Activated CD4-positive, alpha-beta T cell treated with anti-CD3 and anti-CD28 coated beads, Interleukin-2, amount 50 U/mL, for 4 hours (primary cell): ENCODE measurements at regions not wholly inside any gene's neighbourhood (a gene's known extent, or its start where the extent isn't known, plus 50 kb on each side); places are given as distances from the start of the nearest gene placed in this dataset.

Experiments
- DNase-seq, 2 experiments: peaks; one replicate each; pipeline ENCODE4 v3.0.0-alpha.2; 2020

GRCh38 chr9:28774433-28775235 lies 1201.4 kb upstream of the C9orf72 start:
- DNase-seq = no peak

GRCh38 chr9:28779243-28779642 lies 1206.0 kb upstream of the C9orf72 start:
- DNase-seq = no peak

GRCh38 chr9:28781481-28781880 lies 1208.2 kb upstream of the C9orf72 start:
- no peak for DNase-seq

- no peak for DNase-seq
These were observed 1209.3 kb upstream of the C9orf72 start for GRCh38 chr9:28782630-28783029.

- DNase-seq = no peak
These were observed 1219.4 kb upstream of the C9orf72 start for GRCh38 chr9:28792716-28793115.

GRCh38 chr9:28799876-28800275 lies 1226.6 kb upstream of the C9orf72 start:
- DNase-seq = no peak

GRCh38 chr9:28801144-28801799 lies 1228.0 kb upstream of the C9orf72 start:
- no peak for DNase-seq

GRCh38 chr9:28805197-28805596 lies 1231.9 kb upstream of the C9orf72 start:
- DNase-seq = no peak

- DNase-seq = no peak
These were observed 1234.8 kb upstream of the C9orf72 start for GRCh38 chr9:28808042-28808441.

GRCh38 chr9:28810388-28811075 lies 1237.3 kb upstream of the C9orf72 start:
- DNase-seq = no peak

GRCh38 chr9:28820741-28821140 lies 1247.5 kb upstream of the C9orf72 start:
- DNase-seq = no peak

- no peak for DNase-seq
These were observed 1248.0 kb upstream of the C9orf72 start for GRCh38 chr9:28821240-28821639.

- no peak for DNase-seq
These were observed 1251.2 kb upstream of the C9orf72 start for GRCh38 chr9:28824432-28824963.

- DNase-seq = no peak
These were observed 1259.0 kb upstream of the C9orf72 start for GRCh38 chr9:28832168-28832770.

- DNase-seq = no peak
These were observed 1260.9 kb upstream of the C9orf72 start for GRCh38 chr9:28834156-28834555.

GRCh38 chr9:28839778-28840430 lies 1266.6 kb upstream of the C9orf72 start:
- no peak for DNase-seq

- no peak for DNase-seq
These were observed 1268.5 kb upstream of the C9orf72 start for GRCh38 chr9:28841775-28842174.

GRCh38 chr9:28847331-28847730 lies 1274.0 kb upstream of the C9orf72 start:
- DNase-seq = no peak

- DNase-seq = no peak
These were observed 1275.4 kb upstream of the C9orf72 start for GRCh38 chr9:28848671-28849070.

- no peak for DNase-seq
These were observed 1280.2 kb upstream of the C9orf72 start for GRCh38 chr9:28853477-28853876.

- no peak for DNase-seq
These were observed 1293.7 kb upstream of the C9orf72 start for GRCh38 chr9:28866951-28867350.

- DNase-seq = no peak
These were observed 1295.1 kb upstream of the C9orf72 start for GRCh38 chr9:28868228-28868990.
